Heart left ventricle (tissue), 13 donors: ENCODE measurements at regions not wholly inside any gene's neighbourhood (a gene's known extent, or its start where the extent isn't known, plus 50 kb on each side); places are given as distances from the start of the nearest gene placed in this dataset.

Experiments used
- CTCF ChIP-seq, 12 donors: fragments of 200-600 bp; sonication (generic) in 4 of 12; IDR thresholded peaks; one replicate each; pipeline versions ENCODE4 v1.5.0 to v1.8.0; 2018 to 2022; ENCODE audit warnings: antibody characterized with exemption in 12 of 12, mild to moderate bottlenecking in 5 of 12
- POLR2A ChIP-seq, 2 donors: fragments of 450-650 bp; IDR thresholded peaks; one replicate each; pipeline ENCODE4 v1.6.1; 2017; ENCODE audit warnings: antibody characterized with exemption in 2 of 2, mild to moderate bottlenecking in 2 of 2, moderate library complexity in 2 of 2
- donor health status: ischemic (EF 13 %, LVEDD 7.1; RV severe dilation, severe dysfunction).
- donor health status: DM: no; HTN: yes; CAD: no.
- donor health status: DM: no; HTN: no; CAD: no.
- donor health status: ischemic (EF 25% LVEDD 6.9; RV normal size, moderate dysfunction).
- donor health status: ischemic (EF 25% LVEDD 5.7; RV mildly dilated, moderate dysfunction).
- donor health status: ischemic (EF 35%, LVEDD 5.7; RV mildly dilated, moderate dysfunction).
- donor health status: nonischemic (EF 11% LVEDD 7.7; RV severe dilation, severe dysfunction).
- donor health status: DM: yes; HTN: yes; CAD: no.
- donor health status: PGD.
- donor health status: ischemic (EF 29% LVEDD 5.4; RV normal size, mild dysfunction).
- donor health status: nonischemic (EF 23%, LVEDD 6.1; RV moderate dilation, normal function).

GRCh38 chr5:97375959-97376358 lies 192.9 kb upstream of the RIOK2 start:
- no peak for TF ChIP-seq CTCF (IDR thresholded peaks at IDR 0.05)
- TF ChIP-seq POLR2A (IDR thresholded peaks at IDR 0.05) = no peak
